ENCODE measurements at regions not wholly inside any gene's neighbourhood (a gene's known extent, or its start where the extent isn't known, plus 50 kb on each side); places are given as distances from the start of the nearest gene placed in this dataset.

DNA sequence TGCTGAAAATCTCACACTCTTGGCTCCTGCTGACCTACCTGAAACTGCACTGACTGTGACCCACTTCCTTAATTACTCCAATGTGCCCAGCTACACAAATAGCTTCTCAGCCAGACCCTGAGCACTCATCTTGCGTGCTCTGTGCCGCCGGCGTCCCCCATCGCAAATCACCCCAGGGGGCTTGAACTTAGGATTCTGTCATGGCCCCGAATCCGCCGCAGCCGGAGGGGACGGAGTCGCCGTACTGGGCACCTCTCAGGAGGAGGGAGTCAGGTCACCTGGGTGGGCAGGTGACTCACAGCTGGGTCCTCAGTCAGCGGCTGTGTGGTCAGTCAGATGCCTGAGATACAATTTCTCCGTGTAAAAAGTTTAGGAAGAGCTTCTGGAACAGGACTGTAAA lies 804.9 kb upstream of the SALL3 start:
- no peak for DNase-seq
- H3K36me3 Mint-ChIP-seq (ENCODE audit: low read depth): no peaks in the 10 kb centered on the region
- POLR2A ChIA-PET: no interaction called here
- CTCF ChIA-PET: no interaction called here
- H3K27ac Mint-ChIP-seq: no peak overlapping the region
- no peak for ATAC-seq
- intact Hi-C loops (cut with DNase I, micrococcal nuclease): no loop called here
- no peaks in the 10 kb centered on the region for H3K9me3 Mint-ChIP-seq (ENCODE audit: low read depth)
- H3K4me1 Mint-ChIP-seq: no peaks in the 10 kb centered on the region
- no peak overlapping the region for H3K4me3 Mint-ChIP-seq
- H3K27me3 Mint-ChIP-seq: no peaks in the 10 kb centered on the region

GRCh38 chr18:78178812-78179211 lies 800.8 kb upstream of the SALL3 start:
- Mint-ChIP-seq H3K36me3 (ENCODE audit: low read depth) (no peaks in the 10 kb centered on the region), H3K4me3 (no peak overlapping the region), H3K4me1 (no peaks in the 10 kb centered on the region), H3K9me3 (ENCODE audit: low read depth) (peaks cover 10% of the 10 kb centered on the region), H3K27me3 (no peaks in the 10 kb centered on the region), H3K27ac (no peak overlapping the region)
- DNase-seq: no peak
- intact Hi-C loops (cut with DNase I, micrococcal nuclease): no loop called here
- POLR2A ChIA-PET: no interaction called here
- ATAC-seq: no peak
- CTCF ChIA-PET: no interaction called here

GRCh38 chr18:78180741-78181140 lies 798.9 kb upstream of the SALL3 start:
- no peak for ATAC-seq
- Mint-ChIP-seq H3K27me3 (no peaks in the 10 kb centered on the region), H3K4me1 (no peaks in the 10 kb centered on the region), H3K9me3 (ENCODE audit: low read depth) (peaks cover 14% of the 10 kb centered on the region), H3K36me3 (ENCODE audit: low read depth) (no peaks in the 10 kb centered on the region), H3K4me3 (no peak overlapping the region), H3K27ac (no peak overlapping the region)
- no peak for DNase-seq
- CTCF ChIA-PET: no interaction called here
- POLR2A ChIA-PET: no interaction called here
- intact Hi-C loops (cut with DNase I, micrococcal nuclease): no loop called here

- DNase-seq: no peak
- Mint-ChIP-seq H3K27ac (no peak overlapping the region), H3K4me1 (no peaks in the 10 kb centered on the region), H3K9me3 (ENCODE audit: low read depth) (peaks cover 14% of the 10 kb centered on the region), H3K27me3 (no peaks in the 10 kb centered on the region), H3K4me3 (no peak overlapping the region), H3K36me3 (ENCODE audit: low read depth) (no peaks in the 10 kb centered on the region)
- ATAC-seq: no peak
- ChIA-PET CTCF (no interaction called here), POLR2A (no interaction called here)
- intact Hi-C loops (cut with DNase I, micrococcal nuclease): no loop called here
Measured at GRCh38 chr18:78183815-78184214, 795.8 kb upstream of the SALL3 start.

GRCh38 chr18:78191276-78191675 lies 788.3 kb upstream of the SALL3 start:
- Mint-ChIP-seq H3K27ac (no peak overlapping the region), H3K9me3 (ENCODE audit: low read depth) (no peaks in the 10 kb centered on the region), H3K36me3 (ENCODE audit: low read depth) (no peaks in the 10 kb centered on the region), H3K27me3 (no peaks in the 10 kb centered on the region), H3K4me3 (no peak overlapping the region), H3K4me1 (no peaks in the 10 kb centered on the region)
- intact Hi-C loops (cut with DNase I, micrococcal nuclease): no loop called here
- ChIA-PET CTCF (no interaction called here), POLR2A (no interaction called here)
- DNase-seq: no peak
- ATAC-seq: no peak

DNA sequence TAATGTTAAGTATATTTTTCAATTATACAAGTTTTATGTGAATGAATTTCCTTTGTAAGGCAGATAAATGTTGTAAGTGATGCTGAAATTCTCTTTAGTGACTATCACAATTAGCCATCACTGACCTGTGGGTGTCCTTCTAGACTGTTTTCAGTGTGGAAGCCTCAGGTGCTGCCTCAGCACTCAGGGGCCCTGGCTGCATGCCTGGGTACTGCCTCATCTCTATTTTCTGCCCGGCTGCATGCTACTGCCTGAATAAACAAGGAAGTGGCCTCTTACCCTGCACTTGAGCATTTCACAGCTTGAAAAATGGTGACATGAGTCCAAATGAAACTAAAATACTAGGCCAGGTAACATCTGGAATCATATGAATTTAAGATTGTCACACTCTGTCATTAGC lies 787.6 kb upstream of the SALL3 start:
- CTCF ChIA-PET: no interaction called here
- POLR2A ChIA-PET: no interaction called here
- H3K4me3 Mint-ChIP-seq: no peak overlapping the region

GRCh38 chr18:78196280-78196679 lies 783.3 kb upstream of the SALL3 start:
- CTCF ChIA-PET: no interaction called here
- Mint-ChIP-seq H3K4me1 (no peaks in the 10 kb centered on the region), H3K4me3 (no peak overlapping the region), H3K36me3 (ENCODE audit: low read depth) (no peaks in the 10 kb centered on the region), H3K9me3 (ENCODE audit: low read depth) (peaks cover 6% of the 10 kb centered on the region), H3K27ac (no peak overlapping the region), H3K27me3 (no peaks in the 10 kb centered on the region)
- POLR2A ChIA-PET: no interaction called here
- ATAC-seq (no peak), DNase-seq (no peak)
- intact Hi-C loops (cut with DNase I, micrococcal nuclease): no loop called here

More for the DNA sequence above, 787.6 kb upstream of the SALL3 start:
- ATAC-seq (no peak), DNase-seq (no peak)
- intact Hi-C loops (cut with DNase I, micrococcal nuclease): no loop called here
- no peak overlapping the region for H3K27ac Mint-ChIP-seq
- H3K4me1 Mint-ChIP-seq: no peaks in the 10 kb centered on the region
- no peaks in the 10 kb centered on the region for H3K9me3 Mint-ChIP-seq (ENCODE audit: low read depth)
- H3K27me3 Mint-ChIP-seq: no peaks in the 10 kb centered on the region
- H3K36me3 Mint-ChIP-seq (ENCODE audit: low read depth): no peaks in the 10 kb centered on the region

GRCh38 chr18:78199002-78199401 lies 780.6 kb upstream of the SALL3 start:
- CTCF ChIA-PET: no interaction called here
- Mint-ChIP-seq H3K9me3 (ENCODE audit: low read depth) (peaks cover 15% of the 10 kb centered on the region), H3K4me1 (no peaks in the 10 kb centered on the region), H3K36me3 (ENCODE audit: low read depth) (no peaks in the 10 kb centered on the region), H3K27ac (no peak overlapping the region), H3K4me3 (no peak overlapping the region), H3K27me3 (no peaks in the 10 kb centered on the region)
- POLR2A ChIA-PET: no interaction called here
- intact Hi-C loops (cut with DNase I, micrococcal nuclease): no loop called here
- DNase-seq: no peak
- no peak for ATAC-seq

DNA sequence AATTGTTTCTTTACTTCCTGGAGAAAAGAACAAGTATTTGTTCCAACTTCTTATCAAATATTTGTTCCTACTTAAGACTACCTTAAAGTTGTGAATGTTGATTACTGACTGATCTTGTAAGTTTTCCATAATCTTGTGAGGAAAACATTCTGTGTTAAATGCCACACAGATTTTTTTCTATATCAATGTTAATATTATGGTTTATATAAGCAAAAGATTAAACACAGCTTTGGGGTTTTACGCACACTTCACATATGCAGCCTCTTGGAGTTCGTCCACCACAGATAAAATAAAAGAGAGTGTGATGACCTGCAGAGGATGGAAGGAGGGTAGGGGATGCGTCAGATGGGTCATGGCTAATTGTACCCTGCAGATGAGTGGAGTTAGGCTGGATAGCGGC lies 780.0 kb upstream of the SALL3 start:
- no peak for ATAC-seq
- peaks cover 15% of the 10 kb centered on the region for H3K9me3 Mint-ChIP-seq (ENCODE audit: low read depth)
- intact Hi-C loops (cut with DNase I, micrococcal nuclease): no loop called here

GRCh38 chr18:78207942-78208341 lies 771.7 kb upstream of the SALL3 start:
- no peak for ATAC-seq
- Mint-ChIP-seq H3K36me3 (ENCODE audit: low read depth) (no peaks in the 10 kb centered on the region), H3K27me3 (no peaks in the 10 kb centered on the region), H3K4me1 (no peaks in the 10 kb centered on the region), H3K27ac (no peak overlapping the region), H3K9me3 (ENCODE audit: low read depth) (no peaks in the 10 kb centered on the region), H3K4me3 (no peak overlapping the region)
- CTCF ChIA-PET: interaction anchor here (0.5 kb wide), 1 partner anchor 1054 kb away, joined by 3 read pairs; no protein-coding TSS in a partner anchor
- intact Hi-C loops (cut with DNase I, micrococcal nuclease): no loop called here
- DNase-seq: no peak
- POLR2A ChIA-PET: no interaction called here

More for the DNA sequence above, 780.0 kb upstream of the SALL3 start:
- DNase-seq: no peak
- Mint-ChIP-seq H3K27ac (no peak overlapping the region), H3K4me3 (no peak overlapping the region), H3K27me3 (no peaks in the 10 kb centered on the region), H3K36me3 (ENCODE audit: low read depth) (no peaks in the 10 kb centered on the region), H3K4me1 (no peaks in the 10 kb centered on the region)
- POLR2A ChIA-PET: no interaction called here
- CTCF ChIA-PET: no interaction called here

- H3K27me3 Mint-ChIP-seq: no peaks in the 10 kb centered on the region
Measured at GRCh38 chr18:78208461-78208860, 771.2 kb upstream of the SALL3 start.

GRCh38 chr18:78213361-78213994 lies 766.1 kb upstream of the SALL3 start:
- Mint-ChIP-seq H3K4me1 (no peaks in the 10 kb centered on the region), H3K4me3 (no peak overlapping the region), H3K27ac (no peak overlapping the region), H3K36me3 (ENCODE audit: low read depth) (no peaks in the 10 kb centered on the region), H3K27me3 (no peaks in the 10 kb centered on the region), H3K9me3 (ENCODE audit: low read depth) (no peaks in the 10 kb centered on the region)
- ChIA-PET CTCF (no interaction called here), POLR2A (no interaction called here)
- ATAC-seq: no peak
- DNase-seq: no peak
- intact Hi-C loops (cut with DNase I, micrococcal nuclease): no loop called here

More at GRCh38 chr18:78208461-78208860, 771.2 kb upstream of the SALL3 start:
- no peak for ATAC-seq
- DNase-seq: no peak
- Mint-ChIP-seq H3K4me3 (no peak overlapping the region), H3K36me3 (ENCODE audit: low read depth) (no peaks in the 10 kb centered on the region), H3K4me1 (no peaks in the 10 kb centered on the region), H3K9me3 (ENCODE audit: low read depth) (no peaks in the 10 kb centered on the region), H3K27ac (no peak overlapping the region)
- POLR2A ChIA-PET: no interaction called here
- intact Hi-C loops (cut with DNase I, micrococcal nuclease): no loop called here
- CTCF ChIA-PET: interaction anchor here (0.5 kb wide), 1 partner anchor 1053 kb away, joined by 3 read pairs; no protein-coding TSS in a partner anchor

- no peak overlapping the region for H3K4me3 Mint-ChIP-seq
- peaks cover 4% of the 10 kb centered on the region for H3K27me3 Mint-ChIP-seq
- ChIA-PET POLR2A (no interaction called here), CTCF (no interaction called here)
- no peak overlapping the region for H3K27ac Mint-ChIP-seq
- ATAC-seq: no peak
- intact Hi-C loops (cut with DNase I, micrococcal nuclease): no loop called here
- DNase-seq: no peak
- H3K4me1 Mint-ChIP-seq: peaks cover 3% of the 10 kb centered on the region
- peaks cover 3% of the 10 kb centered on the region for H3K9me3 Mint-ChIP-seq (ENCODE audit: low read depth)
- H3K36me3 Mint-ChIP-seq (ENCODE audit: low read depth): no peaks in the 10 kb centered on the region
Measured at GRCh38 chr18:78221496-78221895, 758.1 kb upstream of the SALL3 start.
